AG04449 (cell line): ENCODE measurements at regions not wholly inside any gene's neighbourhood (a gene's known extent, or its start where the extent isn't known, plus 50 kb on each side); places are given as distances from the start of the nearest gene placed in this dataset.

Experiments
- CTCF ChIA-PET: fragments of 350-600 bp; formaldehyde crosslinking; extraction: SDS; loops from one replicate; lab custom pipeline; 2021; ENCODE audit warnings: antibody characterized with exemption; lab: Yijun Ruan, JAX
- POLR2A ChIA-PET: fragments of 400-600, 350-600 bp; formaldehyde crosslinking; extraction: SDS; loops from one replicate; lab custom pipeline; 2020; ENCODE audit warnings: antibody characterized with exemption, inconsistent platforms; lab: Yijun Ruan, JAX
- DNase-seq: peaks from one replicate; pipeline ENCODE4 v3.0.0-alpha.2; 2010; ENCODE audit warnings: low read depth, low spot score
- H3K4me3 ChIP-seq: 2 replicates; pipeline ENCODE4 v1.5.1; 2011; ENCODE audit warnings: low read depth, mild to moderate bottlenecking, control low read depth, low read length
- CTCF ChIP-seq: IDR thresholded peaks from one replicate; pipeline ENCODE4 v1.5.1; 2011; ENCODE audit warnings: mild to moderate bottlenecking, moderate library complexity, low read length, control low read depth, inconsistent platforms; ENCODE audit not compliant: insufficient read depth; ENCODE audit errors: missing control alignments

- POLR2A ChIA-PET = no interaction called here
- TF ChIP-seq CTCF = no peak
- DNase-seq = no peak
- H3K4me3 ChIP-seq = no peak overlapping the region
- CTCF ChIA-PET = interaction anchor here (1.6 kb wide), 1 partner anchor 139 kb away, joined by 9 read pairs; no protein-coding TSS in a partner anchor
Observed at GRCh38 chr12:68498736-68499135, 112.0 kb upstream of the RAP1B start.

GRCh38 chr12:68499616-68500015, 111.1 kb upstream of the RAP1B start:
- ChIA-PET CTCF (no interaction called here), POLR2A (no interaction called here)
- no peak overlapping the region for H3K4me3 ChIP-seq
- no peak for DNase-seq
- no peak for TF ChIP-seq CTCF

- ChIA-PET POLR2A (no interaction called here), CTCF (interaction anchor here (0.7 to 1.4 kb wide), 3 partner anchors 9 to 143 kb away, joined by 3 to 4 read pairs (median 3); no protein-coding TSS in a partner anchor)
- no peak overlapping the region for H3K4me3 ChIP-seq
- no peak for TF ChIP-seq CTCF
- no peak for DNase-seq
Observed at GRCh38 chr12:68501226-68501625, 109.5 kb upstream of the RAP1B start.

- ChIA-PET CTCF (no interaction called here), POLR2A (no interaction called here)
- H3K4me3 ChIP-seq = no peak overlapping the region
- DNase-seq = no peak
- TF ChIP-seq CTCF = no peak
Observed at GRCh38 chr12:68505970-68506369, 104.7 kb upstream of the RAP1B start.

GRCh38 chr12:68506619-68507018, 104.1 kb upstream of the RAP1B start:
- CTCF ChIA-PET = no interaction called here
- H3K4me3 ChIP-seq = no peak overlapping the region
- no peak for DNase-seq
- TF ChIP-seq CTCF = no peak
- POLR2A ChIA-PET = no interaction called here

- no peak overlapping the region for H3K4me3 ChIP-seq
- DNase-seq = no peak
- POLR2A ChIA-PET = no interaction called here
- CTCF ChIA-PET = no interaction called here
- no peak for TF ChIP-seq CTCF
Observed at GRCh38 chr12:68507657-68508056, 103.0 kb upstream of the RAP1B start.
